RWPE1 (cell line): ENCODE measurements at regions not wholly inside any gene's neighbourhood (a gene's known extent, or its start where the extent isn't known, plus 50 kb on each side); places are given as distances from the start of the nearest gene placed in this dataset.

Experiments used
- CTCF ChIA-PET: fragments of 350-600 bp; sonication (Branson Sonifier 250); formaldehyde crosslinking; extraction: SDS; loops from one replicate; lab custom pipeline; 2021; lab: Yijun Ruan, JAX
- POLR2A ChIA-PET: fragments of 400-600 bp; formaldehyde crosslinking; extraction: SDS; loops from one replicate; lab custom pipeline; 2020; ENCODE audit warnings: antibody characterized with exemption; ENCODE audit not compliant: low non-redundant PET; lab: Yijun Ruan, JAX
- DNase-seq: peaks from one replicate; pipeline ENCODE4 v3.0.0; 2012; ENCODE audit warnings: low spot score
- H3K27ac ChIP-seq: fragments of 450-650 bp; 2 replicates; pipeline ENCODE4 v1.5.1; 2017
- TF ChIP-seq, protein P1 (sequence below): fragments of 450-650 bp; conservative IDR thresholded peaks from 2 replicates; pipeline ENCODE4 v1.5.1; 2017; ENCODE audit warnings: low read depth, mild to moderate bottlenecking

DNA sequence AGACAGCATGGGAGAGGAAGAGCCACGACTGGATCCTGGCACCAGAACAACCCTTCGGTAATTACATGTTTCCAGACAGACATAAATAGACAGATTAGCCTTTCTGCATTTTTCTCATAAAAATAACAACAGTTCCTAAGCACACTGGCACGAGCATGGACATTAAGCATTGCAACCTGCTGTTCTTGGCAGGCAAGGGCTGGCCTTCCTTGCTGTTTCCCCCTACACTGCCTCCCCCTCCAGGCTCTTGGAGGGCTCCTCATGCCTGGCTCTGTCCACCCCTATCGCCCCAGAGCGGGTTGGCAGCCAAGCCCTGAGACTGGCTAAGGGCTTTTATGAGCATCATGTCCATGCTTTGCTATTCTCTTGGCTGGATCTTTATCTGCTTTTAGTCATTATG, 89.6 kb downstream of the TTC32 start:
- H3K27ac ChIP-seq, result no peak overlapping the region

DNA sequence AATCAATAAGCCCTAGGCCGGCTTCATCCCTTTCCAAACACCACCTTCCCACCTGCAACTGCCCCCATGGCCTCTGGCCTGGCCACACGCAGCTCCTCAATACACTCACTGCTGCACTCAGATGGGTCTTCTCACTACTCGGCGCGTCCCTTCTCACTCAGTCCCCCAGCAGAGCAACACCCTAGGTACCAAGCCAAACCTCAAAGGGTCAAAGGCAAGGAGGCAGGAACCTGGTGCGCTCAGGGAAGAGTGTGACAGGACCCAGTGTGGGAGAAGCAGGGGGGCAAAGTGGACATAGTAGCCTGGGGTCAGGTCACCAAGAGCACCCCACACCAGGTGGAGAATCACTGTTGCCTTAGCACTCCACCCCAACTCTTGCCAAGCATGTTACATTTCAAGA, 90.6 kb downstream of the TTC32 start:
- POLR2A ChIA-PET, result no interaction called here
- TF ChIP-seq, protein P1, sequence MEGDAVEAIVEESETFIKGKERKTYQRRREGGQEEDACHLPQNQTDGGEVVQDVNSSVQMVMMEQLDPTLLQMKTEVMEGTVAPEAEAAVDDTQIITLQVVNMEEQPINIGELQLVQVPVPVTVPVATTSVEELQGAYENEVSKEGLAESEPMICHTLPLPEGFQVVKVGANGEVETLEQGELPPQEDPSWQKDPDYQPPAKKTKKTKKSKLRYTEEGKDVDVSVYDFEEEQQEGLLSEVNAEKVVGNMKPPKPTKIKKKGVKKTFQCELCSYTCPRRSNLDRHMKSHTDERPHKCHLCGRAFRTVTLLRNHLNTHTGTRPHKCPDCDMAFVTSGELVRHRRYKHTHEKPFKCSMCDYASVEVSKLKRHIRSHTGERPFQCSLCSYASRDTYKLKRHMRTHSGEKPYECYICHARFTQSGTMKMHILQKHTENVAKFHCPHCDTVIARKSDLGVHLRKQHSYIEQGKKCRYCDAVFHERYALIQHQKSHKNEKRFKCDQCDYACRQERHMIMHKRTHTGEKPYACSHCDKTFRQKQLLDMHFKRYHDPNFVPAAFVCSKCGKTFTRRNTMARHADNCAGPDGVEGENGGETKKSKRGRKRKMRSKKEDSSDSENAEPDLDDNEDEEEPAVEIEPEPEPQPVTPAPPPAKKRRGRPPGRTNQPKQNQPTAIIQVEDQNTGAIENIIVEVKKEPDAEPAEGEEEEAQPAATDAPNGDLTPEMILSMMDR, result no peak
- H3K27ac ChIP-seq, result no peak overlapping the region
- CTCF ChIA-PET, result interaction anchor here (0.6 kb wide), 1 partner anchor 17 kb away, joined by 5 read pairs; no protein-coding TSS in a partner anchor
- DNase-seq, result no peak

More for the DNA sequence above, 89.6 kb downstream of the TTC32 start:
- DNase-seq, result no peak
- TF ChIP-seq, protein P1, result no peak
- ChIA-PET POLR2A (no interaction called here), CTCF (no interaction called here)

DNA sequence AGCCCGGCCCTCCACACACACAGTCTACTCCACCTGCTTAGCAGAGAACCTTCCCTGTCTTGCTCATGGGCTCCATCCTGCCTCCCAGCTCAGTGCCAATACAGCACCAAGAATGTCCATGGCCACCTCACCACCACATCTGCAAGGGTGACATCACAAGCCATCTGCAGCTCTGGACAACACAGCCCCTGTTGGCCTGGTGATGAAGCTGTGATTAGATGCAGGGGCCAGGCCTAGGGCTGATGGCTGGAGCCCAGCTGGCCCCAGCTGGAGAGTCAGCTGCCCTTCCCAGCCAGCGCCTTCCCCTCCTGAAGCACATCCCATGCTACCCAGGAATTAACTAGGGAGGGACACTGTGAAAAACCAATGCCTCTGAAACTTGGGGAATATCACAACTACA, 91.1 kb downstream of the TTC32 start:
- CTCF ChIA-PET, result interaction anchor here (0.5 kb wide), 1 partner anchor 77 kb away, joined by 3 read pairs; no protein-coding TSS in a partner anchor
- POLR2A ChIA-PET, result no interaction called here
- no peak overlapping the region for H3K27ac ChIP-seq
- no peak for DNase-seq
- TF ChIP-seq, protein P1, result no peak

DNA sequence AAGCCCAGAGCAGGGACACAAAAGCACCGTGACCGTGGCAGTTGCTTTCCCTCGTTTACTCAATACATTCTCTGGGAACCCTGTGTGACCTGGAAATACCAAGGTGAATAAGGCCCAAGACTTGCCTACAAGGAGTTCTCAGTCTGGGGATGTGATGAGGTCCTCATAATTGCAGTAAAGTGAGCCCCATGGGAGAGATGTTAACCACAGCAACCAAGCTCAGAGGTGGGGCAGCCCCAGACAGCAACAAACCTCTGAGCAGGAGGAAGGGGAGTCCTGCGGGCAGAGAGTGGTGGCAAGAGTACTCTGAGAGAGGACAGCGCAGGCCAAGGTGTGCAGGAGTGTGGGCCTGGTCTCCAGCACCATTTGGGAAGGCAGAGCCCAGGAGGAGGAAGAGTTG, 91.6 kb downstream of the TTC32 start:
- TF ChIP-seq, protein P1, result no peak
- no peak overlapping the region for H3K27ac ChIP-seq
- POLR2A ChIA-PET, result no interaction called here
- no peak for DNase-seq
- CTCF ChIA-PET, result interaction anchor here (0.5 kb wide), 1 partner anchor 77 kb away, joined by 3 read pairs; no protein-coding TSS in a partner anchor

DNA sequence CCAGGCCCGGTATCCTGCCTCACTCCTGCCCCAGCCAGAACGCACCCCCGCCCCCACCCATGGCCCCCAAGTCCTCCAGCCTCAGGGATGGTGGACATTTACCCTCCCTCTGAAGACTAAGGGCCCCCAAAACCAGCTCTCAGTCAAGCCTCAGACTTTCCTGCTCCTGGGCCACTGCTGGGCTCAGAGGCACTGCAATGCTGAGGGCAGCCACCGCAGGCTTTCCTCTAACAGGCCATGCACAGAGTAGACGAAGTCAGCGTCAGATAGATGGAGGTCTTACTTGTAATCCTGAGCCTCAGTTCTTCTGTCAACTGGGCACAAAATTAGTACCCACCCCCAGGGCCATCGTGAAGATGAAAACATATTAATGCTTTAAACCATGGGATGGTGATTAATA, 92.6 kb downstream of the TTC32 start:
- TF ChIP-seq, protein P1, result no peak
- POLR2A ChIA-PET, result no interaction called here
- no peak overlapping the region for H3K27ac ChIP-seq

DNA sequence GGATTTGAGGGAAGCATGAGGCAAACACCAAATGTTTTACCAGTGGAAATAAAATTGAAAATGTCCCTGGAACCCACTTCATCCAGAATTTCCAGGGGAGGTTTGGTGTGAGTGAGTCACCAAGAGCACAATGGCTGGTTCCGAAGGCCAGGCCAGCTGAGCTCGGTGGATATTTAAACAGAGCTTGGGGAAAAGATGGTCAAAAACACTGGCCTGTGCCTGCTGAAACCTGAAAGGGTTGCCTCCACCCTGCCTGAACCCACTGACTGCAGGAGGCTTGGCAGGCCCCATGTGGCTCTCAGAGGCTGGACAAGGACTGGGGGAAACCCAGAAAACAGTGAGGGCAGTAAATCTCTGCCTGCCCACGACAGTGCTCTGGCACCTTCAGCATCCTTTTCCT, 93.9 kb downstream of the TTC32 start:
- TF ChIP-seq, protein P1, result no peak
- H3K27ac ChIP-seq, result peak overlapping the region; percentile 46
- no peak for DNase-seq
- CTCF ChIA-PET, result interaction anchor here (0.7 kb wide), 1 partner anchor 140 kb away, joined by 3 read pairs; no protein-coding TSS in a partner anchor
- POLR2A ChIA-PET, result no interaction called here

More for the DNA sequence above, 92.6 kb downstream of the TTC32 start:
- CTCF ChIA-PET, result no interaction called here
- DNase-seq, result no peak
